NCI-H748 treated with DMSO at 0.1 percent for 48 hours (cell line): ENCODE measurements at regions not wholly inside any gene's neighbourhood (a gene's known extent, or its start where the extent isn't known, plus 50 kb on each side); places are given as distances from the start of the nearest gene placed in this dataset.
A peak's percentile ranks its signal among the peaks of the same experiment; 100 is the strongest.
"Not testable (repeated sequence)": the region's sequence is repeated elsewhere in the genome, so short reads cannot be mapped to it uniquely, and the experiment has no call there.

Experiments
- DNase-seq: peaks from one replicate; lab custom pipeline; 2025; lab: John Stamatoyannopoulos, UW

GRCh38 chr22:44575381-44576268 is 77.6 kb upstream of the RTL6 start:
- DNase-seq = no peak

GRCh38 chr22:44574640-44575380 is 76.8 kb upstream of the RTL6 start:
- DNase-seq = no peak

DNA sequence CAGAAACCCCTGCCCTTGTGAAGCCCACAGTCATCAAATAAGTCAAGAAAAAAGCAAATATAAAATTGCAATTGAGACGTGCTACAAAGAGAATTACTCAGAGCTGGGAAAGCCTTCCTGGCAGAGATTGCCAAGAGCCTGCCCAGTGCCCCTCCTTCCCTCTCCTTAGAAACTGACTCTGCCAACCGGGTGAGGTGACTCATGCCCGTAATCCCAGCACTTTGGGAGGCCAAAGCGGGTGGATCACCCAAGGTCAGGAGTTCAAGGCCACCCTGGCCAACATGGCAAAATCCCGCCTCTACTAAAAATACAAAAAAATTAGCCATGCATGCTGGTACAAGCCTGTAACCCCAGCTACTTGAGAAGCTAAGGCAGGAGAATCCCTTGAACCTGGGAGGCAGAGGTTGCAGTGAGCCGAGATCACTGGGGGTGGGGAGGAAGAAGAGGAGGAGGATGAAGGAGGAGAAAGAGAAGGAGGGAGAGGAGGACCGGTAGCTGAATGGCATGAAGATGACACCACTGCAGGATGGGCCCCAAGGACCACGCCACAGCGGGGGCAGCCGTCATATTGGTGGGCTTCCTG is 76.1 kb upstream of the RTL6 start:
- DNase-seq = no peak

GRCh38 chr22:44573451-44573850 is 75.4 kb upstream of the RTL6 start:
- no peak for DNase-seq

DNA sequence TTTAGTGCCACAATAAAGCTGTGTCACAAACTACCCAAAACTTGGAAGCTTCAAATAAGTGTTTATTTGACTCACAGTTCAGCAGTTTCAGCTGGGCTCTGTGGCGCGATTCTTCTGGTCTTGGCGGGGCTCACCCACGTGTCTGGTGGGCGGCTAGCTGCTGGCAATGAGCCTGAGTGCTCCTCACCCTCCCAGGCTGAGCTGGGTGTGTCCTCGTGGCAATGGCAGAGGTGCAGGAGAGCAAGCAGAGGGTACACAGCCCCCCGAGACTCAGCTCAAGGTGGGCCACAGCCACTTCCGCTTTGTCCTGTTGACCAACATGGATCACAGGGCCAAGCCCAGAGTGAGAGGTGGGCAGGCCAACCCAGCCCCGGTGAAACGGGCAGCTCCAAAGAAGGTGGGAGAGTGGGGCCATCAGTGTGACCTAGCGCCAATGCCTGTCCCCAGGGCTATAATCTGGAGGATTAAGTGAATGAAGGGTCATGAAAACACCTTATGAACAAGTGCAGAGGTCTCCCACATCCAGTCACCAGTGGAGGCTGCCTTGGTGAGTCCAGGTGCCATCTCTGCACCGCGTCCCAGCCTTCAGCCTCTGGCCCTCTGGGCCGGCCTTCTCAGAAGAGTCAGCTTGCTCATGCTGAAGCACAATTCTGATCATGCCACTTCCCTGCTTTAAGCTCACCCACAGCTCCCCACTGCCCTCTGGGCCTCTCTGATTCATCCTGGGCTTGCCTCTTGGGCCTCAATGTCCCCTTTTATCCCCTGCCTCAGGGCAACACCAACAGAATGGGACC is 74.6 kb upstream of the RTL6 start:
- DNase-seq = no peak

DNA sequence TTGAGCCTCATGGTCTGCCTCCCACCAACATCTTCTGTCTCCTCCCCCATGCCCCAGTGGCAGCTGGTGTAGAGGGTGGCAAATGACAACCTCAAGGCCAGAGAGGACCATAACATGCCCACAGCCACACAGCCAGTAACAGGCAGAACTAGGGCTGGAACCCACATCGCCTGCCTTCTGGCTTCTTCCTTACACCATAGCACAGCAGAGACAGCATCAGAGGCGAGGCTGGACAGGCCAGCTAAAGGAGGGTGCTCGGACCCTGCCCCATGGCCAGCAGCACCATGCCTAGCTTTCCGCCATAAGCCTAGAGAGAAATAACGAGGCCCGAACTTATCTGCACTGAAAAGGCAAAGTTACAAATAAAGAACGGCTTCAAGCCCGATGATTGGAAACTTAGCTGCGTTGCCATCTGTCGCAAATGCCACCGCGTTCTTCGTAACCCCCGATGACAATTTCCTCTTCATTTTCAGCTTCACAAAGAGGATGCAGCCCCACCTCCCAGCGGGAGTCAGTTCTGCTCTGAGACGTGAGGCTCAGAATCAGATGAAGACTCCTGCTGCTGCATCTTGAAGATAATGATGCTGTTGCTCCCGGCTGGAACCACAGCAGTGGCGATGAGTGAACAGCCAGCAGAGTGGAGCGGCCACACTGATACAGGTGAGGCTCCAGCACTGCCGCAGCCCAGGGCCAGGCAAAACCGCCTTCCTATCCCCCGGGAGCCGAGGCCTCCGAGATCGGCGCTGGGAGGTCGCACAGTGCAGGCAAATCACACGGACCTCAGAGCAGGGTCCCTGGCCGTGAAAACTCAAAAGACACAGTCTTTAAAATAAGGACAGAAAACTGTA is 73.8 kb upstream of the RTL6 start:
- no peak for DNase-seq

DNA sequence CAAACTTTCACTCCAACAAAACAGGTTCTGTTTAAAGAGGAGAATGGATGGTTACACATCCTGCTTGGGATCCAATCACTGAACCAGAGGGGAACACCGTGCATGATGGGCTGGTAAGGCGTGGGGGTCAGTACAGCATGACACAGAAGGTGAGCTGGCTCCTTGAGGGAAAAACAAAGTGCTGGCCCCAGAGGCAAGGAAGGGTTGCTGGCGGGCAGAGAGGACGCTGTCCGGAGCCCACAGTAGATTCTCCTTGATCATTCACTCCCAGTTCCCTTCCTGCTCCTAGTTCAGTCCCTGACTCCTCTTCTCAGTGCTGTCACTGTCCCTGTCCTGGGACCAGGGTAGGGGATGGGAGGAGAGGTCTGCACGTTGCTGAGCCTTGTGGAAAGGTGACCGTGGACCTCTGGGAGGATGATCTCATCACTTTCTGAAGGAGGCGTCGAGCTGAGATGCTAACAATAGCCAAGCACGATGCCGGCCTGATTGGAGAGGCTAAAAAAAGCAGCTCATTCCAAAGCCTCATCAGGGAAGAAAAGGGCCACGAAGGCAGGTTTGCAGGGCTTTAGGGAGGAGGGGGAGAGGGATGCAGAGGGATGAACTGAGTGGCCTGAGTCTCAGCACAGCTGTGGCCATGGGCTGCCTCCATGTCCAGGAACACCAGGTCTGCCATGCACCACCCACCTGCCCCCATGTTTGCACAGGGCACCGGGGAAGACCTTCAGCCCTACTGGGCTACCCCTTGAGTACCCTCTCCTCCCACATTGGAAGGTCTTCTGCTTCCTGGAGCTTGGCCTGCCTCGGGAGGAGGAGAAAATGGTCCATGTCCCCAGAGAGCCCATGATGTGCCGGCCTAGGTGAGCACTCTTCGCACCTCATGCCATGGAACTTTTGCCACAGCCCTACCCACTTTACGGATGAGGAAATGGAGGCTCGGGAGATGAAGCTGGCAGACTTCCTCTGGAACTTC is 72.7 kb upstream of the RTL6 start:
- DNase-seq = no peak

- DNase-seq = no peak
These were observed 71.5 kb upstream of the RTL6 start for GRCh38 chr22:44569561-44569991.

DNA sequence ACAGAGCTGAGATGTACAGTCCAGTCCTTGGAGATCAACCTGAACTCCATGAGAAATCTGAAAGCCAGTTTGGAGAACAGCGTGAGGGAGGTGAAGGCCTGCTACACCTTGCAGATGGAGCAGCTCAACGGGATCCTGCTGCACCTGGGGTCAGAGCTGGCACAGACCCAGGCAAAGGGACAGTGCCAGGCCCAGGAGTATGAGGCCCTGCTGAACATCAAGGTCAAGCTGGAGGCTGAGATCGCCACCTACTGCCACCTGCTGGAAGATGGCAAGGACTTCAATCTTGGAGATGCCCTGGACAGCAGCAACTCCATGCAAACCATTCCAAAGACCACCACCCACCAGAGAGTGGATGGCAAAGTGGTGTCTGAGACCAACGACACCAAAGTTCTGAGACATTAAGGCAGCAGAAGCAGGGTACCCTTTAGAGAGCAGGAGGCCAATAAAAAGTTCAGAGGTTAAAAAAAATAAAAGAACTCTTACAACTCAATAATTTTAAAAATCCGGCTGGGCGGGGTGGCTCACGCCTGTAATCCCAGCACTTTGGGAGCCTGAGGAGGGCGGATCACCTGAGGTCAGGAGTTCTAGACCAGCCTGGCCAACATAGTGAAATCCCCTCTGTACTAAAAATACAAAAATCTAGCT is 69.9 kb upstream of the RTL6 start:
- DNase-seq = peak; percentile 19

- not testable (repeated sequence) for DNase-seq
These were observed 69.4 kb upstream of the RTL6 start for GRCh38 chr22:44567378-44567841.

GRCh38 chr22:44566911-44567310 is 68.9 kb upstream of the RTL6 start:
- DNase-seq = no peak

DNA sequence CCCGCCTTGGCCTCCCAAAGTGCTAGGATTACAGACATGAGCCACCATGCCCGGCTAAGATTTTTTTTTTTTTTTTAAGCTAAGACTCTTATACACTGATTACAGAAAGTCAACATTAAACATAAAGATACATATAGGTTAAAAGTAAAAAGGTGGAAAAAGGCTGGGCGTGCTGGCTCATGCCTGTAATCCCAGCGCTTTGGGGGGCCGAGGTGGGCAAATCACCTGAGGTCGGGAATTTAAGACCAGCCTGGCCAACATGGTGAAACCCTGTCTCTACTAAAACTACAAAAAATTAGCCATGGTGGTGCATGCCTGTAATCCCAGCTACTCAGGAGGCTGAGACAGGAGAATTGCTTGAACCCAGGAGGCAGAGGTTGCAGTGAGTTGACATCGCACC is 64.6 kb upstream of the RTL6 start:
- DNase-seq = not testable (repeated sequence)

DNA sequence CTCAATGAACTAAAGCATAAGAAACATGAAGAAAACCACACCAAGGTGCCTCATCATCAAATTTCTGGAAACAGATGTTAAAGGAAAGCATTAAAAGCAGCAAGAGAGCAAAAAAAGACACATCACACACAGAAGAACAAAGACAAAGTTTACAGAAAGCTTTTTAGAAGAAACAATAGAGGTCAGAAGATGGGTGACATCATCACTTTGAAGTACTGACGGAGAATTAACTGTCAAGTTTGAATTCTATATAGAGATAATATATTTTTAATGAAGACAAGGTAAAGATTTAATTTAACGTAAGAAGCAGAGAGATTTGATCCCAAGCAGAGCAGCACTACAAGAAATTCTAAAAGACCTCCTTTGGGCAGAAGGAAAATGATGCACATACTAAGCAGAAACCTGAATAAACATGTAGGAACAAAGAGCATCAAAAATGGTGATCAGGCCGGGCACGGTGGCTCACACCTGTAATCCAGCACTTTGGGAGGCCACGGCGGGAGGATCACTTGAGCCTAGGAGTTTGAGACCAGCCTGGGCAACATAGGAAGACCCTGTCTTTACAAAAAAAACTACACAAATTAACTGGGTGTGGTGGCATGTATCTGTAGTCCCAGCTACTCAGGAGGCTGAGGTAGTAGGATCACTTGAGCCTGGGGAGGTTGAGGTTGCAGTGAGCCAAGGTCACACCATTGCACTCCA is 63.3 kb upstream of the RTL6 start:
- DNase-seq = no peak

GRCh38 chr22:44558671-44559070 is 60.6 kb upstream of the RTL6 start:
- not testable (repeated sequence) for DNase-seq

DNA sequence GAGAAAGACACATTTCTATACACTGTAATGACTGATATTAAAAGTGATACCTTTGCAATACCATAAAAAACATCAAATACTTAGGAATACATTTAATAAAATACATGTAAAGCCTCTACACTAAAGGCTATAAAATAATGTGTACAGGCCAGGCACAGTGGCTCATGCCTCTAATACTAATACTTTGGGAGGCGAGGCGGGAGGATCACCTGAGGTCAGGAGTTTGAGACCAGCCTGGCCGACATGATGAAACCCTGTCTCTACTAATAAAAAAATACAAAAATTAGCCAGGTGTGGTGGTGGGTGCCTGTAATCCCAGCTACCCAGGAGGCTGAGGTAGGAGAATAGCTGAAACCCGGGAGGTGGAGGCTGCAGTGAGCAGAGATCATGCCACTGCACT is 59.8 kb upstream of the RTL6 start:
- not testable (repeated sequence) for DNase-seq

DNA sequence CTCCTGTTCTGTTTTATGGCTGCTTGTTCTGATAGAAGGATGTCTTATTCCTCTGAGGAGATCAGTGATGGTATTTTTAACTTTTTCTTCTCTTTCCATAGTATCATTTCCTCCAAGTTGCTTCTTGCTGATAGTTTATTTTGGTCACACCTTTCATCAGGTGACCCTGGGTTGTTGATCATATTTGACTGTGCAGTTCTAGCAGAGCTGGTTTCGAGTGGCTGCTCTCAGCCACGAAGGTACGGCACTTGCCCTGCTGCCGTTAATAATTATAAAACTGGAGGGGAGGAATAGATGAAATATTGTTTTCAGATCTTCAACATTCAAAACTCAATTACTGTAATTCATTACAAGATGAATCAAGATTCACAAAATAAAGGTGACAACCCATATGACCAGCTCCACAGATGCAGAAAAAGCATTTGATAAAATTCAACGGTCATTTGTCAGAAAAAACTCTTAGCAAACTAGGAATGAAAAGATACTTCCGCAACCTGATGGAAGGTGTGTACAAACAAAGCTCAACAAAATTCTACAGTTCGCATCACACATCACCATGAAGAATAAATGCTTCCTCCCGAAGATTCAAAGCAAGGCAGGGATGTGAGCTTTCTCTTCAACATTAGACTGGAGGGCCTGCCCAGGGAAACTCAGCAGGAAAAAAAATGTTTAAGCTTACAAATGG is 59.2 kb upstream of the RTL6 start:
- DNase-seq = no peak

DNA sequence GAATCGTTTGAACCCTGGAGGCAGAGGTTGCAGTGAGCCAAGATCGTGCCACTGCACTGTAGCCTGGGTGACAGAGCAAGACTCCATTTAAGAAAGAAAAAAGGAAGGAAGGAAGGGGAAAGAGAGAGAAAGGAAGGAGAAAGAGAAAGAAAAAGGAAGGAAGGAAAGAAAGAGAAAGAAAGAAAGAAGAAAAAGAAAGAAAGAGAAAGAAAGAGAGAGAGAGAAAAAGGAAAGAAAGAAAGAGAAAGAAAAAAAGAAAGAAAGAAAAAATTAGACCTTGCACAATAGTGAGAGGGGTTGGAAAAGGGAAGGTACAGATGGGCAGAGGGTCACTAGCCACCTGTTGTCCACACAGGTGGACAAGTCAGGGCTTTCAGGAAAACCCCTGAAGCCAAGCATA is 57.6 kb upstream of the RTL6 start:
- DNase-seq = no peak

- DNase-seq = no peak
These were observed 57.0 kb upstream of the RTL6 start for GRCh38 chr22:44555046-44555445.
